Tibial nerve (tissue), 3 donors: ENCODE measurements at regions not wholly inside any gene's neighbourhood (a gene's known extent, or its start where the extent isn't known, plus 50 kb on each side); places are given as distances from the start of the nearest gene placed in this dataset.

ENCODE experiments used
- POLR2A ChIP-seq, 2 donors: fragments of 450-650 bp; IDR thresholded peaks; one replicate each; pipeline ENCODE4 v1.6.1; 2017; ENCODE audit warnings: antibody characterized with exemption in 2 of 2, mild to moderate bottlenecking in 2 of 2, moderate library complexity in 2 of 2
- TF ChIP-seq, protein P1 (sequence below), 5 experiments: fragments of 200-600 bp in 3 of 5; fragments of 450-650 bp in 2 of 5; sonication (generic) in 3 of 5; IDR thresholded peaks; one replicate each; pipeline ENCODE4 v1.5.1; 2016 to 2019; ENCODE audit warnings: antibody characterized with exemption in 5 of 5, mild to moderate bottlenecking in 3 of 5, moderate library complexity in 2 of 5

GRCh38 chr6:51273228-51273961, 454.7 kb downstream of the TFAP2B start:
- TF ChIP-seq, protein P1, sequence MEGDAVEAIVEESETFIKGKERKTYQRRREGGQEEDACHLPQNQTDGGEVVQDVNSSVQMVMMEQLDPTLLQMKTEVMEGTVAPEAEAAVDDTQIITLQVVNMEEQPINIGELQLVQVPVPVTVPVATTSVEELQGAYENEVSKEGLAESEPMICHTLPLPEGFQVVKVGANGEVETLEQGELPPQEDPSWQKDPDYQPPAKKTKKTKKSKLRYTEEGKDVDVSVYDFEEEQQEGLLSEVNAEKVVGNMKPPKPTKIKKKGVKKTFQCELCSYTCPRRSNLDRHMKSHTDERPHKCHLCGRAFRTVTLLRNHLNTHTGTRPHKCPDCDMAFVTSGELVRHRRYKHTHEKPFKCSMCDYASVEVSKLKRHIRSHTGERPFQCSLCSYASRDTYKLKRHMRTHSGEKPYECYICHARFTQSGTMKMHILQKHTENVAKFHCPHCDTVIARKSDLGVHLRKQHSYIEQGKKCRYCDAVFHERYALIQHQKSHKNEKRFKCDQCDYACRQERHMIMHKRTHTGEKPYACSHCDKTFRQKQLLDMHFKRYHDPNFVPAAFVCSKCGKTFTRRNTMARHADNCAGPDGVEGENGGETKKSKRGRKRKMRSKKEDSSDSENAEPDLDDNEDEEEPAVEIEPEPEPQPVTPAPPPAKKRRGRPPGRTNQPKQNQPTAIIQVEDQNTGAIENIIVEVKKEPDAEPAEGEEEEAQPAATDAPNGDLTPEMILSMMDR (IDR thresholded peaks at IDR 0.05): no peak
- TF ChIP-seq POLR2A (IDR thresholded peaks at IDR 0.05): no peak
